Stimulated activated CD8-positive, alpha-beta memory T cell treated with anti-CD3 and anti-CD28 coated beads, Interleukin-7, amount 100 ng/mL, for 4 hours (primary cell): ENCODE measurements at regions not wholly inside any gene's neighbourhood (a gene's known extent, or its start where the extent isn't known, plus 50 kb on each side); places are given as distances from the start of the nearest gene placed in this dataset.
"Not testable (repeated sequence)": the region's sequence is repeated elsewhere in the genome, so short reads cannot be mapped to it uniquely, and the experiment has no call there.

Experiments
- DNase-seq, 2 donors: peaks; one replicate each; pipeline ENCODE4 v3.0.0-alpha.2; 2020; ENCODE audit warnings: low read depth in 2 of 2

DNA sequence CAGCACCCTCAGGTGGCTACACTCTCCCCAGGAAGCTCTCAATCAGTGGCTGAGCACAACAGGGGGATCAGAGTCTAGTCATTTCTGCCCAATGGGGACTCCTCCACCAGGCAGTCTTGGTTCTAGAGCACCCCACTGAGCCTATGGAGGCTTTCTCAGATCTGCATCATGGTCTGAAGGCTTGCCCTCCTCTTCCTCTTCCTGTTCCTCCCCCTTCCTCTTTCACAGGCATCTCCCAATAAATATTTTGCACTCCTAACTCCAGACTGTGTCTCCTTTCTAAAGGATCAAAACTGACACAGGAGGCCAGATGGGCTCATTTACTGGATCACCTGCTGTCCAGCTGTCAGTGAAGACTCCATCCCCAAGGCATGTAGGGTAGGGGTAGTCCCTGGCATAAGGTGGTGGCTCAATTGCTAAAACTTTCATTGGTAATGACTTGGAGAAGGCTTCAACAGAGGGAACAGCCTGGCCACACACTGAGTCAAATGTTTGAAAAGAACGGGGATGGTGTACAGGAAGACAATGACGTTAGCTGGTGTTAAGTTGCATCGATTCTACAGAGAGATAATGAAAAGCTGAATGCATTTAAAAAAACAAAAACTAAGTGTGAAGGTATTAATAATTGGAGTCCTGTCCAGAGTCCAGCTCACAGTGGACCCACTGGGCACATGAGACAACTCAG, 84.2 kb upstream of the SLC2A1 start:
- no peak for DNase-seq

DNA sequence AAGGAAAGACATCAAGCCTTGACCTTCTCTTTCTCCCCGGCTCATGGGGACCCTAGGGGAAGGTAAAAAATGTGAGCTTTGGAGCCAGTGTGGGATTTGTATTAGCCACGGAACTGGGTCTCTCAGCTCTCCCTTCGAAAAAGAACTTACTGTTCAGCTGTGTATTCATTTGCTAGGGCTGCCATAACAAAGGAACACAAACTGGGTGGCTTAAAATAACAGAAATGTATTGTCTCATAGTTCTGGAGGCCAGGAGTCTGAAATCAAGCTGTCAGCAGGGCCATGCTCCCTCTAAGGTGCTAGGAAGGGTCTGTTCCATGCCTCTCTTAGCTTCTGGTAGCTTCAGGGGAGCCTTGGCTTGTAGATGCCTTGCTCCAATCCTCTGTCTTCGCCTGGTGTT, 83.5 kb upstream of the SLC2A1 start:
- DNase-seq: no peak

DNA sequence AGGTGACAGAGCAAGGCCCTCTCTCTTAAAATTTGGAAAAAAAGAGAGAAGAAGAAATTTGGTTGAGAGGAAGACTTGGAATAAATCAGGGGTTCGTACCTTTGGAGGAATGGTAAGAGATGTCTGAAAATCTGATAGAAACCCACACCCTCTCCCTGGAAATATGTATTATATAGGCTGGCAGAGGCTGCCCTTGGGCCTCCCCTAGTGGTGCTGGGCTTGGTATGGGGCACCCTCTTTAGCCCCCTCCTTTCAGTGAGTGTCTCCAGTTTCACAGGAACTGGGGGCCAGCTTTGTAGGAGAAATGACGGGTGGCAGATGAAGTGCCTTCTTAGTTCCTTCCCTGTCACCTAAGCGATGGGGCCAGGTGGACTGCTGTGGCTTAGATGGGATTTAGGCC, 82.9 kb upstream of the SLC2A1 start:
- DNase-seq: no peak

DNA sequence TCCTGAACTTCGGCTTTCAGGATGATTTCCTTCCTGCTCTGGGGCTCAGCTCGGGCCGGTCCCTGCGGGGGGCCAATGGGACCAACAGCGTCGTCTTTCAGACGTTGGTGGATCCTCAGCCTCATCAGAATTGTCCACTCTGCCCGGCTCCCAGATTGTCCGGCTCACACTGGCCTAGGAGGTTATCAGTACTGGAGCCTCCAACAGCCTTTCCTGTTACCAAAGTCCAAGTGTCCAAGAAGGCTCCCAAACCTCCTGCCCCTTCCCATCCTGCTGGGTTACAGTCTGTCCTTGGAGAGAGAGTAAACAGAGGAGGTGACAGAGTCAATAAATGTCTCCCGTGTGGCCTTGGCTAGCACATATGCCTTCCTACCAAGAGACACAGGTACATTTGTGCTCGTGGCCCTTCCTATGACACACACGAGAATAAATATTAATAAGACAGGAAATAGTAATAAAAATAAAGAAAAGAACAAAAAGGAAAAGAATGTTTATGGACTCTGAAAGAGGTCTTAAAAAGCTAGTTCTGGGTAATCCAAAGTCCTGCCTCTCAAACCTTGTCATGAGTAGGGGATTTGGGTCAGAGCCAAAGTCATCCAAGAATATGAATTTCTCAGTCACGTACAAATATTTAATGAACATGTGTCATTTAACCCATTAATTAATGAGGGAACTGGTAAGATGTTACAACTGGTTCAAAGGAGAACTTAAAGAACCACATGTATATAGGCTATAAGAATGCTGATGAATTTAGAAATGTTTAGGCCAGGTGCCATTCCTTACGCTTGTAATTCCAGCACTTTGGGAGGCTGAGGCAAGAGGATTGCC, 80.8 kb upstream of the SLC2A1 start:
- no peak for DNase-seq

DNA sequence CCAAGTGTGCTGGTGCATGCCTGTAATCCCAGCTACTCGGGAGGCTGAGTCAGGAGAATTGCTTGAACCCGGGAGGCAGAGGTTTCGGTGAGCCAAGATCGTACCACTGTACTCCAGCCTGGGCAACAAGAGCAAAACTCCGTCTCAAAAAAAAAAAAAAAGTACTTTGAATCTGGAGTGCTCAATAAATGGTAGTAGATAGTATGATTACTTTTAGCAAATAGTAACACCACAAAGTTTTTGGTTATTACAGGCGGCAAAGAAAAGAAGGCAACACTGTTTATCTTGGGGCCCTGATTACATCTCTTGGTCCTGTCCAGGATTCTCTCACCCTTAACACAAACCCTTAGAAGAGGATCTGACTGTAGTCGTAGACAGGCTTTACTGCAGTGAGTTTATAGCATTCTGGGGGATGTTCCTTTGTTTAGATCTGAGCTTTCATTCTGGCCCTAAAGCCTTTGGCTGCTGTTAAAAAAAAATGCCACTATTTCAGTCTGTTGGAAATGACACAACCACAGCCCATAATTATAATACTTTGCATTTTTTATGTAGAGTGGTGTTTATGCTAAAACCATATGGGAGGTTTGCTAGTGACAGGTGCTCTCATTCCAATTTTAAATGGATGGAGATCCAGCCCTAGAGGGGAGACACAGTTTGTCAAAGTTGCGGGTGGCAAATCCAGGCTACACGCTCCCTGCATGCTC, 79.7 kb upstream of the SLC2A1 start:
- DNase-seq: no peak

DNA sequence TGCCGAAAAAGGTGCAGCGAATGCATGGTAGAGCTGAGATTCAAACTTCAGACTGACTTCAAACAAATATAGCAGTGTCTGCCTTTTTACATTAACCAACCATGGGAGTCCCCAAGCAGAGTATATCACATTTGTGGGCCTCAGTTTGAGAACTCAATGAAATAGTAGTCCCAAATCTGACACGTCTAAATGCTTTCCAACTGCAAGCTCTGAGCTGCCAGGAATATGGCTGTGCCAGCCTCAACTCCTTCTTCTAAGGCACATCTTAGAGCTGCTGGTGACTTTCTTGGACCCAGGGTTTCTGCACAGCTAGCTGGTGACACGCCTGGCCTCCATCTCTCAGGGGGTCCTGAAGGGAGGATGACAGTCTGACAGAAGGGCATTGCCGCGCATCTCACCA, 78.8 kb upstream of the SLC2A1 start:
- no peak for DNase-seq

DNA sequence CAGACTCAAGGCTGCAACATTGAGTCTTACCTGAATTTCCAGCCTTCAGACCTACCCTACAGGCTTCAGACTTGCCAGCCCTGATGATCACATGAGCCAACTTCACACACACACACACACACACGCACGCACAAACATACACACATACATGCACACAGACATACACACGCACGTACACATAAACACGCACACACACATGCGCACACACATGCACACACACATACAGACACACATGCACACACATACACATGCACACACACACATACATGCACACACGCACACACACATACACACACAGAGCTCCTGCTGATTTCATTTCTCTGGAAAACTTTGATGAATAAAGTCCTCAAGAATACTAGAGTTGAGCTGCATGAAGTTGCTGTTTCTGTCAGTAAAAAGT, 78.3 kb upstream of the SLC2A1 start:
- no peak for DNase-seq

DNA sequence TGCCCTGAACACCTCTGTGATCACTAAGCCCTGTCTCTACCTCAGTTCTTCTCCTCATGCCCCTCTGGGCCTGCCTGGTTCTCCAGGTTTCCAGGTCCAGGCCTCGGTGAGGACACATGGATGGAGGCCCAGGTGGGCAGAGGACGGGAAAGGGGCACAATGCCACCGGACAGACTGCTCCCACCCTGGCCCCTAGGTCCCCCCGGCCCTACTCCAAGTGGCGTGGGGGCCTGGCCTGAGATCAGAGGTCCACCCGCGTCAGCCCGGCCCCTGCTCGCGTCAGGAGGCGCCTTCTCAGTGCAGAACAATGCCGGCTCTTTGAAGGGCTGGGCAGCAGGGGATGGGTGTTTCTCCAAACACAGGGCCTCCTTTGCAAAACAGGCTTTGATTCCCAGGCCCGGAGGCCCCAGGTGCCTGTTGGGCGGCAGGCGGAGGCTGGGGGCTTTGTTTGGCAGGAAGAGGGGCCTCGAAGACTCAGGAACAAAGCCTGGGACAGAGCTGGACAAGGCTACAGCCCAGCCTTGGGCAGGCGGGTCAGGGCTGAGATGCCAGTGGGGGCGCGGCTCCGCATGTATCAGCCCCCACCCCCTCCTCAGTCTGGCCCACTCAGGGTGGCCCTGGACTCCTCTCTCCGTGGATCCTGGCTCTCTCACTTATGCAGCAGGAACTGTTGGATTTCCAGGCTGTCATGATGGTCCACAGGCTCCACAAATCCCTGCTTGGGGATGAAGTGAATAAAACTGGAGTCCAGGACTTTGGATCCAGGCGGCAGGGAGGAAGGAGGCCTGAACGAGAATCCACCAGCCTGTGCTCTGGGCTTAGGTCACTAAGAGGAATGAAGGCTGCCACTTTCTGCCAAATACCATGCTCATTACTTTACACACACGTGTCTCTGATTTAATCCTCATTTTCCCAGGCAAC, 77.4 kb upstream of the SLC2A1 start:
- DNase-seq: no peak

DNA sequence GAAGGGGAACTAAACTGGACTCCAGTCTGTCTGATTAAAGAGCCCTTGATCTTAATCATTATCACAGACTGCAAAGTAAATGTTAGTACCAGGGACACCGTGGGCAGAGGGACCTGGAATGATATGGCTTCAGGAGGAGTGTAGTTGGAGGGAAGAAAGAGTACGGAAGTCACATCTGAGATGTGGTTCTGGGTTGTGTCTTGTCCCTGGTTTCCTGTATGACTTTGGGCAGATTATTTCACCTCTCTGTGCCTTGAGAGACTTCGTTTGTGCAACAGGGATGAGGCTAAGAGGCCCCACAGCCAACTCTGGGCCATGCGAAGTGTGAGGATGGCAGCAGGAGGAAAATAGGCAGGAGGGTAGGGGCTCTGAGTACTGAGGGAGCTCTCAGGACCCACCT, 76.1 kb upstream of the SLC2A1 start:
- DNase-seq: no peak

DNA sequence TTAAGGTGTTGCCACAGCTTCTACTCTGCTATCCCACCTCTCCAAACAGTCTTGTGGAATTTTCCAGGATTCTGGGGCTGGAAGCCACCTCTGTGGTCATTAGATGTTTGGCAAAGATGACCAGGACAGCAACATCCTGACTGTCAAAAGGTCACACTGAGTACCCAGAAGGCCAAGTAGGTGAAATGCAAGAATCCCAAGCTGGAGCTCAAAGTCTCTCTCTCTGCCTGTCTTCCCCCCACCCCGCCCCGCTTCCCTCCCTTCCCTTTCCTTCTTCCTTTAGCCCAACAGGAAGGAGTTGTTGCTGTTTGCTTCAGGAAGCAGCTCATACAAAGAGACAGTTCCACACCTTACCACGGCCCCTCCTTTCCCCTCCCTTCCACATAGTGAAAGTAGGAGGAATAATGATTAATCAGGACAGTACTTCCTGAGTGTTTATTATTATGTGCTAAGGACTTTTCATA, 75.6 kb upstream of the SLC2A1 start:
- DNase-seq: no peak

DNA sequence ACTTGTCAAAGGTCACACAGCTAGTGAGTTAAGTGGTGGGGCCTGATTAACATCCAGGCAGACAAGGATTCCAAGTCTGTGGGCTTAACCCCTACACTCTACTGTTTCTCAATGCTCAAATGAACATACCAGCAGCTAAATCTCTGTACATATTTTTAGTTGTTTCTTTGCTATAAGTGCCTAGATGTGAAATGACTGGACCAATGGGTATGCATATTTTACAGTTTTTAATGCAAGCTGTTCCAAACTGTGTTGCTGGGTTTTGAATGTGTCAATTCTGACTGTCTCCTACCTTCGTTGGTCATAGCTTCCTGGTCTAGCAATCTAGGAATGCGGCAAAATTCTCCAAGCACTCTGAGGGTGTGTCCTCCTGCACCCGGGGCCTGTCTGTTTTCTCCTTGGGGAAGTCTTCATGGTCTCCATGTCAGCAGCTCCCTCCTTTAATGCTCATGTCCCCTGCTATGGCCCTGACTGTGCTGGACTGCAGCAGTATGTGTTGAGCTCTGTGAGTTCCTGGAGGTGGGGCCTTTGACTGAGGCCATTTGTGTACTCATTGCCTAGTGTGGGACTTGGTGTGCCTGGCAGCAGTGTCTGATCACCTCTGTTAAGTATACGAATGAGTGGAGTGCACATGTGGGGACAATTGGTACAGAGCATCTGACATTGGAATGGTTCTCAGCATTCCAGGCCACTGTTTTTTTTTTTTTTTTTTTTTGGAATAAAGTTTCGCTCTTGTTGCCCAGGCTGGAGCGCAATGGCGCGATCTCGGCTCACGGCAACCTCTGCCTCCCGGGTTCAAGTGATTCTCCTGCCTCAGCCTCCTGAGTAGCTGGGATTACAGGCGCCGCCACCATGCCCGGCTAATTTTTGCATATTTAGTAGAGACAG, 72.9 kb upstream of the SLC2A1 start:
- no peak for DNase-seq

DNA sequence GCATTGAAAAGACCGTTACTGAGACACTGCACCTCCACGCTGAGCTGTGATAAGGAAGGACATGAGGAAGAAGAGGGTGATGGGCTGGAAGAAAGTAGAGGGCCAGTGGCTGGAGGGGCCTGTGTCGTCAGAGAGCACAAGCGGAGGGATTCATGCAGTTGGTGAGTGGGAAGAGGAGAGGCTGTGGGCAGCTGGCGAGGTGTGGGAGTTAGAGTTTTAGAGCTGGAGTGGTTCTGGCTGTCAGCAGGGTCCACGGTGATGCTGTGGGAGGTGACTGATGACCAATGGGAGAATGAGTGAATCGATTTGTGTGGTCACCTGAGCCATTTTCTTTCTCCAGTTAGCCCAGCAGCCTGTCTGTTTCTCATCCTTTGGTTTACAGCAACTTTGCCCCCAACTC, 66.2 kb upstream of the SLC2A1 start:
- DNase-seq: no peak

DNA sequence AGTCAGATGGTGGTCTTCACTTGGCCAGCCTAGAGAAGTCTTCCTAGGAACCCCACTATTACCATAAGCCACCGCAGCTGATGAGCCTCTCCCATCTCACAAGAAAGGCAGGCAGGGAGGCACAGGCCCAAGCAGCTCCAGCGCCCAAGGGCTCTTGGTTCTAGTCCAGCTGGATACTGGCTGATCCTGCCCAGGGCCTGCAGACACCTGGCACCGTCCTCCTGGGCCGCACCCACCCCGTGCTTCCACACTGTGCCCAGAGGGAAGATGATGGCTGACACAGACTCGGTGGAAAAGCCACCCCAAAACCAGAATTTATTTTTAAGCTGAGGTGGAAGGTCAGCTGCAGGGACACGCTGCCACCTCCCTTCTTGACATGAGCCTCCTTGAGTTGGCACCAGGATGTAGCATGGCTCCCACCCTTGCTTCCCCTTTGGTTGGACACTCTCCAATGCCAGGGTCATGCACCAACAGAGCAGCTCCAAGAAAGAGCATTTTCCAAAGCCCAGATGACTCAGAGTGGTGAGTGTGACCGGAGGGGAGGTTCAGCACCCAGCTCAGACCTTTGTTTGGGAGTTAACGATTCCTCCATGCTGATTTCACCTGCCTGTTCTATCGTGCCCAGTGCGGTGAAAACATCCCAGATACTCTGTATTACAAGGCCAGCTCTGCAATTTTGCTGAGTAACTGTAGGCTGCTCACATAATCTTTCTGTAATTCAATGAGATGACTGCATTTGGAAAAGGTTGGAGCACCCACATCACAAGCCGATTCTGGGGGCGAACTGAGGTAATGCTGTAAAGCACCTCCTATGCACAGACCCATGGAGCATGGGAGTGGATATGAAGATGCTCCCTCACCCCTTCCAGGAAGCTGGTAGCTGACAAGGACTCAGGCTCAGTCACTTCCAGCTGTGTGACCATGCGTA, 63.1 kb upstream of the SLC2A1 start:
- no peak for DNase-seq

DNA sequence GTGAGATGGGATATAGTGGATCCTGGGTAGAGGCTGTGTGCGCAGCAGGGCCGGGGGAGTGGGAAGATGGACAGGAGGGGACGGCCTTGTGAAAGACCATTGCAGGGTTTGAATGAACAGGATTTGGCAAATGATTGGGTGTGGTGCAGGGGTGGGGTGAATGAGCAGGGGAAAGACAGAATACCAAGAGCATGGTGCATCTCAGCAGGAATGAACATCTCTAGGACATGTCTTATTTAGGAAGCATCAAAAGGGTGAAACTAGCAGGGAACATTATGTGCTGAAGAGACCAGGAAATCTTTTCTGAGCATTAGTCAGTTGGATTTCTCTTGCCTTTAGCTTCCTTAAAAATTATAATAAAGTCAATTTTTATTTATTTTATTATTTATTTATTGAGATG, 60.6 kb upstream of the SLC2A1 start:
- DNase-seq: no peak

DNA sequence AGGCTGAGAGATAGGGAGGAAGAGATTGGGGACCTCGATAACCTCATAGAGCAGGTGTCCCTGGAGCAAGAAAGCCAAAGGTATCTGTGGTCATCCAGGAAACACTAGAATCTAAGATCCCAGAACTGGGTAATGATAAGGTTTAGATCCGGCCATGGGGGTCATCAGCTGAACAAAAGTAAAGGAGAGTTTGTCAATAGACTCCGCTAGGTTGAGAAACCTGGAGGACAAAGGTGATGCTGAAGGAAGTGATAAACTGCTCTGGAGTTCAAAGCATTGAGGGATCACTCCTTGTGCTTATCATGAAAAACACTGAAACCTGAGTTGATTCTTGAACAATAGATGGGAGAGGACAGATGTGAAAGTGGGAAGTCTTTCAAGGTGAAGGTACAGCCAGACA, 59.5 kb upstream of the SLC2A1 start:
- no peak for DNase-seq

DNA sequence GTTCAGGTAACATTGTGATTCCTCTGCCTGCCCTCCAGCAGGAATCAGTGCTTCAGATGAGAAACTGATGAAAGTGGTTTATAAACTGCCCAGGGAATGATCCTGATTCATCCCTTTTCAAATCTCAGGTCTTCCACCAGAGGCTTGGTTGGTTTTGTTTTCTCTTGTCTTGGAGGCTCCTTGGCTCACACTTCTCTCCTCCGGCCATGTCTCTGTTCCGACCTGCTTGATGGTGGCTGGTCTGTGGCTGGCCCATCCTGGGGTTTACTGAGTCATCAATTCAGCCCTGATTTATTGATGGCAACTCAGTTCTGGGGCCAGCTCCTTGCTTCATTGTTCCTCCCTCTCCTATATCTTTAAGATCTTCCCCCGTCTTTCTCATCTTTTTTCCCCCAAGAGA, 56.6 kb upstream of the SLC2A1 start:
- DNase-seq: no peak

DNA sequence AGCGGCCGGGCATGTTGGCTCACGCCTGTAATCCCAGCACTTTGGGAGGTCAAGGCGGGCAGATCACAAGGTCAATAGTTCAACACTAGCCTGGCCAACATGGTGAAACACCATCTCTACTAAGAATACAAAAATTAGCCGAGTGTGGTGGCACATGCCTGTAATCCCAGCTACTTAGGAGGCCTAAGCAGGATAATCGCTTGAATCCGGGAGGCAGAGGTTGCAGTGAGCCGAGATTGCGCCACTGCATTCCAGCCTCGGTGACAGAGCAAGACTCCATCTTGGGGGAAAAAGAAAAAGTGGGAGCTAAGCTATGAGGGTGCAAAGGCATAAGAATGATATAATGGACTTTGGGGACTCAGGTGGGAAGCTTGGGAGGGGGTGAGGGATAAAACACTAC, 55.9 kb upstream of the SLC2A1 start:
- DNase-seq: not testable (repeated sequence)

DNA sequence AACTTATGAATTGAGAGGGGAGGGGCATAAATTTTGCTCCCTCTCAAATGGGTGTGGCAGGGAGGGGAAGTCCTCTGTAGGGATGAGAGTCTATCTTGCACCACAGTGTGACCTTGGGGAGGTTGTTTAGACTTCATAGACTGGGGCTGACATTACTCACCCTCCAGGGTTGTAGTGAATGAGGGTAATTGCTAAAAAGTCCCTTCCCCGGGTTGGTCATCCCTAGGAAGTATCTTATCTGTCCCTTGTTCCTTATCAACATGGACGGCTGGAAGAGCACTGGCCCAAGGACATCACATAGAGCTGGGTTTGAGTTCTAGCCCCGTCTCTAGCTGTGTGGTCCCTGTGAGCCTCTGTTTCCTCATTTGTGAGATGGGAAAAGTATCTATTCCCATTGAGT, 52.4 kb upstream of the SLC2A1 start:
- DNase-seq: no peak

DNA sequence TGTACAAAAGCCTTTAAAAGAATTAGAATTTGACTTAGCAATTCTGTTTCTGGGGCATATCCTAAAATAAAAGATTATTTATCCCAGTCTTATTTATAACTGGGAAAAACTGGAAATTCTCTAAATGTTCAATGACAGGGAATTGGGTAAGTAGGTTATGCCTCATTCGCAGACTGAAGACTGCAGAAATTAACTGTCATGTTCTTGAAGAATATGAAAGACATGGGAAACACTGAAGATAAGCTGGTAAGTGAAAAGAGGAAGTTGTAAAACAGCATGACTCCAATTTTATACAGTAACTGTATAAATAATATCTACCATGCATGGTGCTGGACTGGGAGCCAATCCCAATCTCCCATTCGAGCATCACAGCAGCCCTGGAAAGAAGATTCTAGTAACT, 50.6 kb upstream of the SLC2A1 start:
- DNase-seq: no peak
